ENCODE measurements at regions not wholly inside any gene's neighbourhood (a gene's known extent, or its start where the extent isn't known, plus 50 kb on each side); places are given as distances from the start of the nearest gene placed in this dataset.

DNA sequence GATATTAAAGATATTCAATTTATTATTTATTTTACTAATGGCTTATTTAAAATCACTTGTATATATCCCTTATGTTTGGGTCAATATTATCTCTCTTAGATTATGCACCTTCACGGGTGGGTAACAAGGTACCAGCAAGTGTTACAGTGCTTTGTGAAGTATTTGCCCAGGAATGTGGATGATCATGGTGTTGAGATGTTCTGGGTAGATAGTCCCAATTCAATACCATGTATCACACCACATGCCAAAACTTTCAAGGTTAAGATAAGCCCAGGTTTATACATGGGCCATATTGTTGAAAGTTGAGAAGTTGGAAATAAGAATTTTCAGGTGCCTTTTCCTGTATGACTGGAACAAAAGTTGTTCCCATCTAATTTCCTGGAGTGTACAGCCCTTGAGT lies 131.3 kb upstream of the RASSF8 start:
- TF ChIP-seq, protein P1, sequence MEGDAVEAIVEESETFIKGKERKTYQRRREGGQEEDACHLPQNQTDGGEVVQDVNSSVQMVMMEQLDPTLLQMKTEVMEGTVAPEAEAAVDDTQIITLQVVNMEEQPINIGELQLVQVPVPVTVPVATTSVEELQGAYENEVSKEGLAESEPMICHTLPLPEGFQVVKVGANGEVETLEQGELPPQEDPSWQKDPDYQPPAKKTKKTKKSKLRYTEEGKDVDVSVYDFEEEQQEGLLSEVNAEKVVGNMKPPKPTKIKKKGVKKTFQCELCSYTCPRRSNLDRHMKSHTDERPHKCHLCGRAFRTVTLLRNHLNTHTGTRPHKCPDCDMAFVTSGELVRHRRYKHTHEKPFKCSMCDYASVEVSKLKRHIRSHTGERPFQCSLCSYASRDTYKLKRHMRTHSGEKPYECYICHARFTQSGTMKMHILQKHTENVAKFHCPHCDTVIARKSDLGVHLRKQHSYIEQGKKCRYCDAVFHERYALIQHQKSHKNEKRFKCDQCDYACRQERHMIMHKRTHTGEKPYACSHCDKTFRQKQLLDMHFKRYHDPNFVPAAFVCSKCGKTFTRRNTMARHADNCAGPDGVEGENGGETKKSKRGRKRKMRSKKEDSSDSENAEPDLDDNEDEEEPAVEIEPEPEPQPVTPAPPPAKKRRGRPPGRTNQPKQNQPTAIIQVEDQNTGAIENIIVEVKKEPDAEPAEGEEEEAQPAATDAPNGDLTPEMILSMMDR (IDR thresholded peaks at IDR 0.05), result no peak
- no peak for TF ChIP-seq POLR2A (IDR thresholded peaks at IDR 0.05)

All from adrenal gland (tissue), 5 donors.